Stimulated activated CD4-positive, alpha-beta T cell treated with anti-CD3 and anti-CD28 coated beads, Interleukin-4, amount 100 ng/mL, for 1 hour (primary cell): ENCODE measurements at regions not wholly inside any gene's neighbourhood (a gene's known extent, or its start where the extent isn't known, plus 50 kb on each side); places are given as distances from the start of the nearest gene placed in this dataset.

ENCODE experiments used
- DNase-seq: peaks from one replicate; pipeline ENCODE4 v3.0.0-alpha.2; 2020

- DNase-seq: no peak
Observed at GRCh38 chrX:33465137-33465536, 253.8 kb upstream of the DMD start.

GRCh38 chrX:33457102-33457501 is 245.8 kb upstream of the DMD start:
- no peak for DNase-seq

- no peak for DNase-seq
Observed at GRCh38 chrX:33447285-33447684, 235.9 kb upstream of the DMD start.

GRCh38 chrX:33434256-33435092 is 223.1 kb upstream of the DMD start:
- DNase-seq: peak; percentile 12

- no peak for DNase-seq
Observed at GRCh38 chrX:33416273-33416805, 205.0 kb upstream of the DMD start.

DNA sequence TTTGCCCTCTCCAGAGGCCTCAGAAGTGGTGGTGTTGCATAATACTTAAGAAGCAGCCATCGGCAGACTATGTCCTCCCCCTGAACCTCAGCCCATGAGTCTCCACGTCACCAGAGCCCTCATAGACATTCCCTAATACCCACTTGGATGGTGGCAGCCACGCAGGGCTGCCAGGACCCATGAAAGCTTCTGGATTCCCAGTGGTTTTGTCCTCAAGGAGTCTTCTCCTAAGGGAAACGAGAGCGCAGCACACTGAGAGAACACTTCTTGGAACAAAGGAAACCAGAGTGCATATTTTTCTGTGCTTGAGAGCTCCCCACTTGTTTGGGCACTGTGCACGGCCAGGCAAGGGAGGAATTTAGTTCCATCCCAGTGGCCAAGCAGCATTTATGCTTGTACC is 204.1 kb upstream of the DMD start:
- DNase-seq: no peak

DNA sequence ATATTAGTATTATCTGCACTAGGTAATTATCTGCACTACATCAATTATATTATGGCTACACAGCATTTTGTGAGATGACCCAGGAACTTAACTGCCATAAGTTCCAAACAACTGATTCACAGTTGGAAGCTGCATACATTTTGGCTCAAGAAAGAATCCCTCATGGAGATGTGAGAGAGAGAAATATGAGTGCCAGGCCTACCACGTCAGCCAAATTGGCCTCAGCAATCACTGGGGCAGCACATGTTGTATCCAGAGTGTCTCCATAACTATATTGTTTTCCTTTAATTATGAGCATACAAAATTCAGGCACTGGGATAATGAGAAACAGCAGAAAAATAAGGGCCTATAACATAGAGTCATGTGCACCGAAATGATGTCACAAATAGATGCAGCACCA is 174.2 kb upstream of the DMD start:
- DNase-seq: no peak

- no peak for DNase-seq
Observed at GRCh38 chrX:33379839-33380238, 168.5 kb upstream of the DMD start.

DNA sequence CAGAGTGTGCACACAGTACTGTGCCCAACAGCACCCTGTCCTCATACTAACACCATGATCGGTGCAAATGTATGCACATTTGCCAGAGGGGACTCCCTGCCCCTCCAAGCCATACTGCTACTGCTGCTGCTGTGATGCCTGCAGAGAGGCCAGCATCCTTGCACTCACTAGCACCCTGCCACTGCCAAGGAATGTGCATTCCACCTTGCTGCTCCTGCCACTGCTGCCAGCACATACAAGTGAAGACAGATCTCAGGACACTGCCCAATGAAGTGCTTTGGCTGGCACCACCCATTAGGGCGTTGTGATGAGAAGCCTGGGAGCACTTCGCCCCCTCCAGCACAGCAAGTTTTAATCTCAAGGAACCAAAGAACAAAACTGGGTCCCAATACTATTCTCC is 146.3 kb upstream of the DMD start:
- no peak for DNase-seq

DNA sequence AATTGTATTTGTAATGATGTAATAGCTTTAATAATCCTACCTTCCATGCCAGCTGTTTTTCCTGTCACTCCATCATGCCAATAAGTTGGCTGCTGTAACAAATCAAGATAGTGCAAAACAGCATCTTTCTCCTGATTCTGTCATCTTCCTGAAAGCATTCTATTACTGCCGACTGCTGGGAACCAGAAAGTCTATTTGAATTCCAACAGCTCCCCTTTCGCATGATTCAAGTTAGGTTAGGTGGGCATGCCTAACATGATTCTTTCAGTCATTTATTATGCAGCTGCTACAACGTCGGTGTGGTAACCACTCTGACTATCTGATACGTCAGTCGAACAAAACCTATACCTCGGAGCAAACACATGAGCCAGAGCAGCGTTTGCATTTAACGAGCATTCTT is 127.9 kb upstream of the DMD start:
- DNase-seq: no peak

DNA sequence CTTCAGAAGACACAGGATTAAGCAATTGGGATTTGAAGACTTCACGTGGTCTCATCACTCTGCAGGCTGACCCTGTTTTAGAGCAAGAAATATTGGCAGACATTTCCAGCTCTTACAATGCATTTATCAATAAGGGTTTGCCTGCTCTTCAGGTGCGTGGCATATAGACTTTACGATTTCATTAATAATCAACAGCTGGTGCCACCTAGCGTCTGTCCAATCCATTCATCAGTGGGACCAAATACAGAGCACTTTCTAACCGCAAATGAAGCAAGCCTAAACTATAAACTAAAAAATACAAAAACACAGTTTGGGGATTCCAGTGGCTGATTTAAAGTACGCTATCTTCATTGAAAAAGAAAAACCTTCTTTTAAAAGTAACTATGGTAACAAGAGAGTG is 125.4 kb upstream of the DMD start:
- DNase-seq: no peak

GRCh38 chrX:33333271-33333670 is 121.9 kb upstream of the DMD start:
- DNase-seq: no peak

- no peak for DNase-seq
Observed at GRCh38 chrX:33330798-33331197, 119.4 kb upstream of the DMD start.

DNA sequence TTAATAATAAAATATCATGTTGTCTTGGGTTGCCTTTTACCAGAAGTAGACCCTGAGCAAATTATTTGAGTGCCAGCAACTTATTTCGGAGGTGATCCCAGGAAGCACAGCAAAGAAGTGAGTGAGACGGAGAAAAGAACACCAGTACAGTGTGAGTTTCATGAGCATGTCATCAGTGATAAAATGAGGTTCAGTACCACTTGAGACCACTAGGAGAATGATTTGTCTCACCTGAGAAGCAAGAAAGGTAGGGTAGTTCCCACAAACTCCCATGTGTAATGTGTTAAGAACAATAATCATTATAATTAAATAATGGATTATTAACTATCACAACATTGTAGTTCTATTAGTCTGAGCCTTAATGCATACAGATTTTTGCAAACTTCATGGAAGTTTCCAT is 112.8 kb upstream of the DMD start:
- no peak for DNase-seq

DNA sequence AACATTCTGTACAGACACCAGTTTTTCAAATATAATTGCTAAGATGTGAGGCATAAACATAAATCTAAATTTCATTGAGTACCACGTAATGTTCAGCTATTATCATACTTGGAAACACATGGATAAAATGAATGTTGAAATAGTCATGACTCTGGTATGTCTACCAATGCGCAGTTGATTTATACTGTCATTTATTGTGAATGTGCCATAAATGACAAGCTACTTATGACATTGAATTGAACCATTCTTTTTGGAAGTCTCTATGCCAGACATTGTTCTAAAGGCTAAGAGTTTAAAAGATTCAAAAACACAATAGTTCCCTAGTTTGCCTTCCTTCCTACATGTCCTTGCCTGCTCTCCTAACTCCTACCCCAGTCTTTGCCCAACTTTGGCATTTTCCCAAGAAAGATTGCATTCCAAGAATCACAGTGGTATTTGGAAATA is 96.6 kb upstream of the DMD start:
- DNase-seq: no peak

GRCh38 chrX:33298622-33299021 is 87.3 kb upstream of the DMD start:
- DNase-seq: no peak

DNA sequence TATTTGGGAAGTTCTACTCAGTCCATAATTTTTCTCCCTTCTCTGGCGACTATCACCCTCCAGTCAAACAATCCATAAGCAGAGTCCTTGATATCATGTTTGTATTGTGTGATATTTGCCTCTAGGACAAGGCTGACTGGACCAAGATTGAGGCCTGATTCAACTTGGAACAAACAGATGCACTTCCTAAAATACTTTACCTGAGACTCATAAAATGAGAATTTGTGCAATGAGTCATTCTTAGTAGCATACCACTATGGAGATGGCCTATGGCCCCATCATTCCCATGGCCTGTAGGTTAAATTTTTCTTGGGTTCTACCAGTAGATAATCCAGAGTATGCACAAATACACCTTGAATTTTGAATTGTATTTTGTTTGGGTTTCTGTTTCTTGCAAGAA is 74.2 kb upstream of the DMD start:
- no peak for DNase-seq

- no peak for DNase-seq
Observed at GRCh38 chrX:33277046-33277445, 65.7 kb upstream of the DMD start.

- no peak for DNase-seq
Observed at GRCh38 chrX:33273535-33273934, 62.2 kb upstream of the DMD start.

DNA sequence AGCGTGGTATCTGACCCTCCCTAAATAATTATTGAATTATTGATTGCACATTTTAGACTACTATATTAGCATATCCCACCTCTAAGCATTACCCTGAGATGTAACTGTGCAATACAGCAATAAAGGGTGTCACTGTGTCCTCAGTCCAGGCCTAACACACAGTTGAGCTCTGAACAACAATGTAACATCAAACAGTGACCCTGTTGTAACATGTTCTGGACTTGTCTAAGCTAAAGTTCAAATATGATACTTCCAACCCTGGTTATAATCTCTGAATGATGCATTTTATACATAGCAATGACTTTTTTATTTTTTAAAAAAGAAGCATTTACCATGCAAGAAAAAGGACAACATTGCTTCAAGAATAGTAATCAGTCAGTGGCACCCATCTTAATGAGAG is 61.6 kb upstream of the DMD start:
- no peak for DNase-seq
